Activated naive CD4-positive, alpha-beta T cell treated with anti-CD3 and anti-CD28 coated beads, Interleukin-2, amount 10 ng/mL, durations not matched to agents 7 days and 5 days (primary cell): ENCODE measurements at regions not wholly inside any gene's neighbourhood (a gene's known extent, or its start where the extent isn't known, plus 50 kb on each side); places are given as distances from the start of the nearest gene placed in this dataset.
A peak's percentile ranks its signal among the peaks of the same experiment; 100 is the strongest.

Experiments
- CTCF ChIA-PET: fragments of 350-600 bp; sonication (Branson Sonifier 250); formaldehyde crosslinking; loops from one replicate; lab custom pipeline; 2021; ENCODE audit warnings: antibody characterized with exemption; lab: Charles Lee
- DNase-seq: peaks from one replicate; pipeline ENCODE4 v3.0.0-alpha.2; 2020
- H3K27ac Mint-ChIP-seq: one replicate; pipeline ENCODE4 v1.8.0; 2021; ENCODE audit warnings: mild to moderate bottlenecking, moderate library complexity, mixed read lengths
- H3K27me3 Mint-ChIP-seq: one replicate; pipeline ENCODE4 v1.8.0; 2021; ENCODE audit warnings: mild to moderate bottlenecking, mixed read lengths
- H3K36me3 Mint-ChIP-seq: one replicate; pipeline ENCODE4 v1.8.0; 2021; ENCODE audit warnings: mixed read lengths
- H3K4me1 Mint-ChIP-seq: one replicate; pipeline ENCODE4 v1.8.0; 2021; ENCODE audit warnings: mixed read lengths
- H3K4me3 Mint-ChIP-seq: one replicate; pipeline ENCODE4 v1.8.0; 2021; ENCODE audit warnings: mild to moderate bottlenecking, moderate library complexity, mixed read lengths
- H3K9me3 Mint-ChIP-seq: one replicate; pipeline ENCODE4 v1.8.0; 2021; ENCODE audit warnings: mixed read lengths

DNA sequence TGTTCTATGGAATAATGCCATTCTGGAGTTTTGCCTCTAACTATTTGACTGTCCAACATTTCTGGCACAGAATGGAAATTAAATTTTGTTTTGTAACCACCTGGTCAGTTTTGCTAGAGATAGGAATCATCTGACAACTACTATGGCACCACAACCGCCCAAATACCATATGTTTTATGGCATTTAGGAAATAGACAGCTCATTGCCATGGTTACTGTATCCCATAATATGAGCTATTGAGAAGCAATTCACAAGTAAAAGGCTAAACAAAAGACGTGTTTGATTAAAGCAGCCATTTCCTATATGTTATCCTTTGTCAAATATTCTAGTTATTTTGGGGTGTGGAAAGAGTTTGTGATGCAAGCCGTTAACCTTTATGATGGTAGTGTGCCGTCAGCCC is 1105.3 kb upstream of the LCORL start:
- Mint-ChIP-seq H3K9me3 (peaks cover 2% of the 10 kb centered on the region), H3K27me3 (no peaks in the 10 kb centered on the region)
- CTCF ChIA-PET, result no interaction called here

DNA sequence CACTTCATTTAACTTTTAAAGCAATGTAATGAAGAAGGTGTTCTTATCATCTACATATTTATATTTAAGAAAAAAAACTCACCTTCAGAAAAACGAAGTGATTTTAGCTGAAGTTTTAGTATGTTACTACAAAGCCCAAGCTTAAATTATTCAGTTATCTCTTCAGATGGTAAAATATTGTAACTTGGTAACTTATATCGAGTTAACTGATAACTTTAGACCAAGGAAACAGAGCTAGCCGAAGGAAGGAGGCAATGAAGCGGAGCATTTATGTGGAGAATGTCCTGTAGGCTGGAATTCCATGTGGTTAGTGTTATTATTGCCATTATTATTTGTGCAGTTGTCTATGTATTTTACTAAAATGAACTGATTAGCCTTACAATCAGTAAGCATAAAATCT is 1102.1 kb upstream of the LCORL start:
- Mint-ChIP-seq H3K27me3 (no peaks in the 10 kb centered on the region), H3K9me3 (peaks cover 5% of the 10 kb centered on the region), H3K27ac (no peak overlapping the region), H3K4me3 (no peak overlapping the region), H3K36me3 (no peaks in the 10 kb centered on the region), H3K4me1 (no peaks in the 10 kb centered on the region)
- DNase-seq, result no peak
- CTCF ChIA-PET, result no interaction called here

More for the DNA sequence above, 1105.3 kb upstream of the LCORL start:
- no peak for DNase-seq
- no peak overlapping the region for H3K4me3 Mint-ChIP-seq
- no peaks in the 10 kb centered on the region for H3K36me3 Mint-ChIP-seq
- no peak overlapping the region for H3K27ac Mint-ChIP-seq
- no peaks in the 10 kb centered on the region for H3K4me1 Mint-ChIP-seq

DNA sequence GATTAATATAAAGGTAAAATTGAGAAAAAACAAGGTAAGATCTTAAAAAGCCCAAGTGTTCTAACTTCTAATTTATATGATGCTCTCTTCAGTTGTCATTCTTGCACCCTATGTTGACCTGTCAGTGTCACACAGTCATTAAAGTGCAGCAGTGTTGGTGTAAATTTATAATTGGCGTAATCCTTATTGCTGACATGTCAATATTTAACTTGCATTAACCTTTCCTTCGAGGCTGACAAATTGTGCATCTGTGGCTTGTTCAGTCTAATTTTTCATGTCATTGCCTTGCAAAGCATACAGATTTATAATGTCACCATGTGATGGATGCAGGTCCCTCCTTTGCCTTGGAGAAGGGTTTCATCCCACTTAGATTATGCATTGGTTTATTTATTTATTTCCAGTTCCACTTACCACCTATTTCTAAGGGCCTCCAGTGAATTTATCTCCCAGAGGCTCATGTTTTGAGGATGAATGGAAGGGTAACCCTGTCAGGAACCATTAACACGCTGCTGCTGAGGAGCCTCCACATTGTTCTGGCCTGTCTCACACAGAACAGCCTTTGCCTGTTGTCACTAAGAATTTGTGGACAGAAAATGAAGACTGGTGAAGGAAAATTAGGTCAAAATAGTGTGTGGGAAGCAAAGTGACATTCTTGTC is 1098.5 kb upstream of the LCORL start:
- no peak overlapping the region for H3K4me3 Mint-ChIP-seq
- peaks cover 2% of the 10 kb centered on the region for H3K9me3 Mint-ChIP-seq
- no peak overlapping the region for H3K27ac Mint-ChIP-seq
- CTCF ChIA-PET, result no interaction called here
- H3K4me1 Mint-ChIP-seq, result no peaks in the 10 kb centered on the region
- no peaks in the 10 kb centered on the region for H3K27me3 Mint-ChIP-seq
- no peaks in the 10 kb centered on the region for H3K36me3 Mint-ChIP-seq
- DNase-seq, result no peak

DNA sequence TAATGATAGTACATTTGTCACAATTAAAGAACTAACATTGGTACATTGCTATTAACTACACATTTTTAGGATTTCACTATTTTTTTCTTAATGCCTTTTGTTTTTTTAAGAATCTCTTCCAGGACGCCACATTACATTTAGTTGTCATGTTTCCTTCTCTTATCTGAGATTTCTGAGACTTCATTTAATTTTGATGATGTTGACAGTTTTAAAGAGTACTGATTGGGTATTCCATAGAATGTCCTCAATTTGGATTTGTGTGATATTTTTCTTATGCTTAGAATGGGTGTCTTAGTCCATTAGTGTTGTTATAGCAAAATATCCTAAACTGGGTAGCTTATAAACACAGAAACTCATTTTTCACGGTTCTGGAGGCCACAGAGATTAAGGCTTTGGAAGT is 1095.5 kb upstream of the LCORL start:
- no peaks in the 10 kb centered on the region for H3K4me1 Mint-ChIP-seq
- no peaks in the 10 kb centered on the region for H3K36me3 Mint-ChIP-seq
- peaks cover 5% of the 10 kb centered on the region for H3K9me3 Mint-ChIP-seq
- no peak overlapping the region for H3K27ac Mint-ChIP-seq
- H3K27me3 Mint-ChIP-seq, result no peaks in the 10 kb centered on the region
- no peak for DNase-seq
- no peak overlapping the region for H3K4me3 Mint-ChIP-seq
- CTCF ChIA-PET, result no interaction called here

DNA sequence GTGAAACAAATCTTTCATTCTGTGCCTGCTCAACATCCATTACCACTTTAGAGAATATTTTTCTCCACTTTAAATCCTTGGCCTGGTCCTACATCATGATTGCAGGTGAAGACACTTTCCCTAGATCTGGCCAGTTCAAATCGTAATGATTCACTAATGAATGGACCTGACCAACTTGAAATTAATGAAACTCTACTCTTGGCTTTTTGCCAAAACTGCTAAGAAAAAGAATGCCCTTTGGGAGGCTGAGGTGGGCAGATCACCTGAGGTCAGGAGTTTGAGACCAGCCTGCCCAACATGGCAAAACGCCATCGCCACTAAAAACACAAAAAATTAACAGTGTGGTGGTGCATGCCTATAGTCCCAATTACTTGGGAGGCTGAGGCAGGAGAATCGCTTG is 1082.6 kb upstream of the LCORL start:
- Mint-ChIP-seq H3K27me3 (no peaks in the 10 kb centered on the region), H3K27ac (no peak overlapping the region), H3K36me3 (no peaks in the 10 kb centered on the region), H3K4me3 (no peak overlapping the region), H3K9me3 (peaks cover 10% of the 10 kb centered on the region), H3K4me1 (no peaks in the 10 kb centered on the region)
- CTCF ChIA-PET, result no interaction called here
- no peak for DNase-seq

DNA sequence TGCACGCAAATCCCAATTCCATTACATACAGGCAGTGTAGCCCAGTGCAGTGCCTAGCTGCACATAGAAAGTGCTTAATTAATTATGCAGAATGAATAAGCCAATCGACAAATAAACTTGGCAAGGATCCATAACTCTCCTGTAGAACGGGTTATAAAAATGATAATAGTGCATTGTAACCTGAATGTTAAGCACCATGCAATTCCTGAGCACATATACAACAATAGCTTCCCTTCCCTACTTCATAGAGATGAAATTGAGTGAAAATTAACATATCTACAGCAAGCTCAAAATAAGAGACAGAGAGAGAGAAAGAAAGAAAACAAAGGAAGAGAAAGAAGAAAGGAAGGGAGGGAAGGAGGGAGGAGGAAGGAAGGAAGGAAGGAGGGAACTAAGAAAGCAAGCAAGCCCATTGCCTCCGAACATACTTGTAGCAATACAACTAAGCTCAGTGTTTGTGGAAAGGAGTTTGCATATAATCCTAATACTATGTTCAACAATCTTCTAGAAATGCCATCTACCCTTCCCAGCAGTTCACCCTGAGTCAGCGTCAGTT is 1074.0 kb upstream of the LCORL start:
- Mint-ChIP-seq H3K9me3 (peaks cover 5% of the 10 kb centered on the region), H3K27ac (no peak overlapping the region), H3K27me3 (no peaks in the 10 kb centered on the region), H3K4me3 (no peak overlapping the region), H3K4me1 (no peaks in the 10 kb centered on the region), H3K36me3 (no peaks in the 10 kb centered on the region)
- CTCF ChIA-PET, result no interaction called here
- no peak for DNase-seq

DNA sequence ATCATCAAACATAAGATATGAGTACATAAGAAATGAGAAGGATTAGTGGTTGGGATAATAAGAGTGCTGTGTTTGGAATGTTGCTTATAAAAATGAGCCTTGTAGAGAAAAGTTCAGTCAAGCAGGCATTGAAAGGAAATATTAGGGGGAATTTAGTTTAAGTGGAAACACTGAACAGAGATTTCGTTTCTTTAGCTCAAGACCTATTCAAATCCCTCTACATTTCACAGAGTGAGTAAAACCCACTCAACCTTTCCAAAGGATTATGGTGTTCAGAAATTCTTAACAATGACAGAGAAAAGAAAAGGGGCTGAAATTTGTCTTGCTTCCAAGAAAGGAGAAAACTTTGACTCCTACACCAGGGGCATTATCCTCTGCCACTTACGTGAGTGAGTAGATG is 1072.4 kb upstream of the LCORL start:
- no peak overlapping the region for H3K4me3 Mint-ChIP-seq
- DNase-seq, result no peak
- CTCF ChIA-PET, result no interaction called here
- no peak overlapping the region for H3K27ac Mint-ChIP-seq
- H3K9me3 Mint-ChIP-seq, result peaks cover 3% of the 10 kb centered on the region
- H3K36me3 Mint-ChIP-seq, result no peaks in the 10 kb centered on the region
- H3K27me3 Mint-ChIP-seq, result no peaks in the 10 kb centered on the region
- no peaks in the 10 kb centered on the region for H3K4me1 Mint-ChIP-seq

DNA sequence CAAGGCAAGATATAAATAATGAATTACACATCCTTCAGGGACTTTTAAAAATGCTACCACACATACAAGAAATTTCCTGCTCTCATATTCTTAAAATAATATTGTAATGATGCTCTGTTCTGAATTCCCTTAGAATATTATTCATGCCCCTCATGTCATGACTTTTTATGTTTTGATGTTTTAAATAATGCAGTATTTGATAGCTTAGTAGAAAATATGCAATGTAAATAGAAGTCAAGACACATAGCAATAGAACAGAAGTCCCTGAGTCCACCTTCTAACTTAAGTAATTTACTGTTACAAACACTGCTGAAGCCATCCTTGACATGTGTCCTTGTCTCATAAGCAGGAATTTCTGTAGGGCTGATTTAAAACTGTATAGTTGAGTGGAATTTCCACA is 1071.2 kb upstream of the LCORL start:
- Mint-ChIP-seq H3K9me3 (peaks cover 3% of the 10 kb centered on the region), H3K4me3 (no peak overlapping the region), H3K36me3 (no peaks in the 10 kb centered on the region), H3K27ac (no peak overlapping the region), H3K4me1 (no peaks in the 10 kb centered on the region), H3K27me3 (no peaks in the 10 kb centered on the region)
- CTCF ChIA-PET, result no interaction called here
- DNase-seq, result no peak

DNA sequence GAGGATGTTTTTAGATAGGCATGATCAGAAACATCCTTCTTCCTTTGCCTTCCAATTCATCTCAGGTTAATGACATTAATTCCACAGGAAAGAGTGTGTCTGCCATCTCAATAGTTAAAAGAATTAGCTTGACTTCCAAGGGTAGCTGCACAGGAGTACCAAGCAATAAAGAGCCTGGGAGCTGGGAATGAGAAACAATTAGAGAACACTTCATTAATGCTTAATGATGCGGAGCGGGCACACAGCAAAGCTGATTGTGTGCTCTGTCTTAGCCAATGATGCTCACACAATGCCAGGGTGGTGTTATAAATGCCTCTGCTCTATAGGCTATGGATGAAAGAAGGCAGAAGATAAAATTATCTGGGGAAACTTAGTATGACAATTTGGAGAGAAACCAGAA is 1052.5 kb upstream of the LCORL start:
- no peaks in the 10 kb centered on the region for H3K36me3 Mint-ChIP-seq

DNA sequence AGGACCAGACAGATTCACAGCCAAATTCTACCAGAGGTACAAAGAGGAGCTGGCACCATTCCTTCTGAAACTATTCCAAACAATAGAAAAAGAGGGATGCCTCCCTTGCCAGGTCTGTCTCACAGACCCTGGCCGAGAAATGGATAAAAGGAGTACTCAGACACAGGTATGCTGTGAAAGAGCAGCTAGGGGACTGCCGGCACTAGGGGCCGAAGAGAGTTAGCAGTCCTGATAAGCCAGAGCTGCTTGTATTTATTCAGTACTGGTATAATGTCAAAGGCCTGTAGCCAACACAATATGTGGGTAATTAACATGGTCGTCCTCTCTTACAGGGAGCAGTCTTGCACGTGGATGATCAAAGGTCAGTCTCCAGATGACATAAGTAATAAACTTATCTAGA is 1042.1 kb upstream of the LCORL start:
- Mint-ChIP-seq H3K4me3 (no peak overlapping the region), H3K27me3 (no peaks in the 10 kb centered on the region), H3K27ac (no peak overlapping the region), H3K4me1 (no peaks in the 10 kb centered on the region), H3K36me3 (no peaks in the 10 kb centered on the region), H3K9me3 (peaks cover 13% of the 10 kb centered on the region)
- CTCF ChIA-PET, result no interaction called here
- no peak for DNase-seq

More for the DNA sequence above, 1052.5 kb upstream of the LCORL start:
- DNase-seq, result no peak
- Mint-ChIP-seq H3K4me3 (no peak overlapping the region), H3K27me3 (no peaks in the 10 kb centered on the region), H3K27ac (no peak overlapping the region), H3K9me3 (peaks cover 3% of the 10 kb centered on the region), H3K4me1 (no peaks in the 10 kb centered on the region)
- CTCF ChIA-PET, result no interaction called here

DNA sequence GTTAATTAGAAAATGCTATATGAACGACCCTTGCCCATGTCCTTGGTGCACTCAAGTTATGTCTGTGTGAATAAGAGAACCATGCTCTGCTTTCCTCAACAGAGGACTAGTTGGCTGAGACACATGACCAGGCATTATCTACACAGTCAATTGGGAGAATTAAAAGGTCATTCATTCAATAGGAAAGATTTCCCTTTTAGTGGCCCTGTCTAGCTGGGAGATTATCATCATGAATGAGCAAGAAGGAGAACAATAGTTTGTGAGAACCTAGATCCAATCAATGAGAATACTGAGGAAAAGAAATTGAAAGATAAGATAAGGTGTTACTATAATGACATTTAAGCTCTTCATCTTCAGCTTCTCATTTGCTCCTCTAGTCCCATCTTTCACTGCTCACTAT is 1033.4 kb upstream of the LCORL start:
- CTCF ChIA-PET, result no interaction called here
- Mint-ChIP-seq H3K9me3 (peaks cover 5% of the 10 kb centered on the region), H3K4me1 (no peaks in the 10 kb centered on the region), H3K36me3 (no peaks in the 10 kb centered on the region), H3K27me3 (no peaks in the 10 kb centered on the region), H3K4me3 (no peak overlapping the region), H3K27ac (no peak overlapping the region)
- DNase-seq, result no peak

DNA sequence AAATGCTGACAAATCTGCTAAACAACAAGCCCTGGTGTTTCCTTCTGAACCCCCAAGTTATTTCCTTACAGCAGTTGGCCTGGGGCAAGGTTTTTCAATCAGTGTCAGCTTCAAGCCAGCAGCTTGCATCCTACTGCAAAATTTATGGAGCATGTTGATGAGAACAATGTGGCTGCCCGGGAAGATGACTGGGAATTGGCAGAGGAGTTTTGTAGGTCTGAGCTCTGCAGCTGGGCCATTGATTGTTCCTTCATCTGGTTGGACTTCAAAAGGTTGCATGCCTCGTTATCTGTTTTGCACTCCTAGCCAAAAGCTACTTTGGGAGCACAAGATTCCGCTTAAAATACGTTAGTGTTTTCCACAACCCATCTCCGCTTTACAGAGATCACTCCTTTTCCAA is 1030.3 kb upstream of the LCORL start:
- Mint-ChIP-seq H3K36me3 (no peaks in the 10 kb centered on the region), H3K27ac (no peak overlapping the region), H3K4me1 (no peaks in the 10 kb centered on the region), H3K4me3 (no peak overlapping the region), H3K9me3 (peaks cover 5% of the 10 kb centered on the region), H3K27me3 (no peaks in the 10 kb centered on the region)
- CTCF ChIA-PET, result no interaction called here
- DNase-seq, result no peak

DNA sequence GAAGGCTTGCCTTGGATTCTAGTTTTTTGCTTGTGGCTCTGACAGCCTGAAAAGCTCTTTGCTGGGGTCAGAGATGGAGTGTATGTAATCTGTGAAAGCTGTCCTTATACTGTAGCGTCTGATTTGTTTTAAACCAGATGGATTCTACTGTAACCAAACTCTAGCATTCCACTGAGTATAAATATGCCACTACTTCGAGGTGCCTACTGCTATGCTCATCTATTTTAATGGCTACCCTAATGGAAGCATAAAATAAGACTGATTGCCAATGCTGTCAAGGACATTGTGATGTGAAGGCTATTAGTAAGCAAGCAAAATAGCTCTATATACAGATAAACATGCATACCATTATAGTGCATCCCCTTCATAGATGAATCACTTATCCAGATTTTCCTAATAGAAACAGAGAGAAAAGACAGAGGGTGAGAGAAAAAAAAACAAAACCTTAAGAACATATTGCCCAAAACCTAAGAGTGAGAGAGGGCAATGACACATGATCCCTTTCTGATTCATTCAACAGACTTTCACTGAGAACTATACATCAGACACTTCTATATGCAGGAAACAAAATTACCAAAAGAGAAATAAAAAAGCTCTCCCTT is 1025.8 kb upstream of the LCORL start:
- CTCF ChIA-PET, result no interaction called here
- Mint-ChIP-seq H3K36me3 (no peaks in the 10 kb centered on the region), H3K9me3 (peaks cover 11% of the 10 kb centered on the region)

DNA sequence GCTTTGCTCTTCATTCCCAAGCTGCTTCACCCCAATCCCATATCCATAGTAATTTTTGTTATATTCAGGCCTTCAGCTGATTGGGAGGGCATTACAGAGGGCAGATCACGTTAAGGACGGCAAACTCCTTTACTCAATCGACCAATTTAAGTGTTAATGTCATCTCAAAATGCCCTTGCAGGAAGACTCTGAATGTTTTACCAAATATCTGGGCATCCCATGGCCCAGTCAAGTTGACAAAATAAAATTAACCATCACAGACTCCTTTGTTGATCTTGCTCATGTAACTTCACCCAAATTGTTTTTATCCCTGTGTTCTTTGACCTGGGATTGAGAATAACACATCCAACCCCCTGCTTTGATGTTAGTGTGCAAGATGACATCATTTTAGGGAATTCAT is 1018.3 kb upstream of the LCORL start:
- Mint-ChIP-seq H3K9me3 (peaks cover 7% of the 10 kb centered on the region), H3K4me3 (no peak overlapping the region), H3K4me1 (no peaks in the 10 kb centered on the region), H3K27ac (no peak overlapping the region), H3K27me3 (no peaks in the 10 kb centered on the region), H3K36me3 (no peaks in the 10 kb centered on the region)
- DNase-seq, result no peak
- CTCF ChIA-PET, result no interaction called here

More for the DNA sequence above, 1025.8 kb upstream of the LCORL start:
- DNase-seq, result no peak
- Mint-ChIP-seq H3K4me3 (no peak overlapping the region), H3K4me1 (no peaks in the 10 kb centered on the region), H3K27ac (peak overlapping the region; percentile 19), H3K27me3 (no peaks in the 10 kb centered on the region)

DNA sequence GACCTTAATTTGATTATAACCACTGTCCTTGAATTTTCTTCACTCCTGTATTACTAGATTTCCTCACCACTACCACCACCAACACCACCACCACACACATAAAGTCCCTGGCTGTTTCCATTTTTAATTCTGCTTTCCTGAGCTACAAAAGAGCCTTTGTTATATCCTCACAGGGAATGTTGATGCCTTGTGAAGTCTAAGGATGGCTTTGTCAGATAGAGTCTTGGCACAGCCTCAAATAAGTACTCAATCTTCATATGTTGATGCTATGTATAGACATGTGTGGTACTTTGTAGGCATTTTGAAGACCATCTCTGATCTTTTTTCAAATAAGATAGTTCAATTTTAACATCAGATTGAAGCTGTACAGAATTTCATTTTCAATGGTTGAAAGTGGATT is 1016.7 kb upstream of the LCORL start:
- CTCF ChIA-PET, result no interaction called here
- DNase-seq, result no peak
- Mint-ChIP-seq H3K4me1 (no peaks in the 10 kb centered on the region), H3K9me3 (peaks cover 3% of the 10 kb centered on the region), H3K4me3 (no peak overlapping the region), H3K27ac (no peak overlapping the region), H3K36me3 (no peaks in the 10 kb centered on the region), H3K27me3 (no peaks in the 10 kb centered on the region)
